Choroid plexus epithelial cell (primary cell): ENCODE measurements at regions not wholly inside any gene's neighbourhood (a gene's known extent, or its start where the extent isn't known, plus 50 kb on each side); places are given as distances from the start of the nearest gene placed in this dataset.
"Not testable (repeated sequence)": the region's sequence is repeated elsewhere in the genome, so short reads cannot be mapped to it uniquely, and the experiment has no call there.

Experiments
- DNase-seq: peaks from one replicate; pipeline ENCODE4 v3.0.0-alpha.2; 2010; ENCODE audit warnings: low read depth
- H3K4me3 ChIP-seq: 2 replicates; pipeline ENCODE4 v1.5.1; 2011; ENCODE audit warnings: low read depth, mild to moderate bottlenecking, control low read depth, low read length, moderate library complexity
- CTCF ChIP-seq: conservative IDR thresholded peaks from 2 replicates; pipeline ENCODE4 v1.5.1; 2011; ENCODE audit warnings: low read depth, mild to moderate bottlenecking, control low read depth, inconsistent platforms, low read length, moderate library complexity

DNA sequence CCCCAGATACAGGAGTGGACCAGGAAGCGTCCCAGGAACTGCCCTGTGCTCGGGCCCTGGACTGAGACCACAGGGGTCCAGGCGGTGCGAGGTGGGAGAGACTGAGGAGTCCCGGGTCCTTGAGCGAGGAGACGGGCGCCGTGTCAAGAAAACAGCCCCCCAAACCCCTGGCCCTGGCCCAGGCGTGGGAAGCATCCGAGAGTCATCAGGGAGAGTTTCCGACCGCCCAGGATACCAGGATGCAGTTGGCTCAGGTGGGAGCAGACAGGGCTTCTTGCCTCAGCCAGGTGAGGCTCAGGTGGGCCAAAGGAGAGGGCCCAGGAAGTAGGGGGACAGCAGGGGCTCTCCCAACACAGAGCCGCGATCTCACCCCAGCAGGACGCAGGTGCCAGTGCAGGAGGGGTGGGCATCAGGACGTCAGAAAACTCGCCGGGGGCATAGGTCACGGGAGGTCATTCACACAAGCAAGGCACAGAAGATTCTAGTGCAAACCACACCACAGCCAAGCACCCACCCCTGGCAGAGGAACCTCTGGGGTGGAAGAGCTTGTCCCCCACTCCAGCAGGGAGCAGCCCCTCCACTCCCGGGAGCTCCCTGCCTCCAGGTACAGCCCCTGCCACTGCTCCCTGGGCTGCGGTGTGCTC is 102.5 kb upstream of the EIF5 start:
- DNase-seq: no peak
- H3K4me3 ChIP-seq: no peak overlapping the region
- TF ChIP-seq CTCF: no peak

- DNase-seq: no peak
- H3K4me3 ChIP-seq: no peak overlapping the region
- TF ChIP-seq CTCF: no peak
Observed at GRCh38 chr14:103232031-103232808, 101.8 kb upstream of the EIF5 start.

DNA sequence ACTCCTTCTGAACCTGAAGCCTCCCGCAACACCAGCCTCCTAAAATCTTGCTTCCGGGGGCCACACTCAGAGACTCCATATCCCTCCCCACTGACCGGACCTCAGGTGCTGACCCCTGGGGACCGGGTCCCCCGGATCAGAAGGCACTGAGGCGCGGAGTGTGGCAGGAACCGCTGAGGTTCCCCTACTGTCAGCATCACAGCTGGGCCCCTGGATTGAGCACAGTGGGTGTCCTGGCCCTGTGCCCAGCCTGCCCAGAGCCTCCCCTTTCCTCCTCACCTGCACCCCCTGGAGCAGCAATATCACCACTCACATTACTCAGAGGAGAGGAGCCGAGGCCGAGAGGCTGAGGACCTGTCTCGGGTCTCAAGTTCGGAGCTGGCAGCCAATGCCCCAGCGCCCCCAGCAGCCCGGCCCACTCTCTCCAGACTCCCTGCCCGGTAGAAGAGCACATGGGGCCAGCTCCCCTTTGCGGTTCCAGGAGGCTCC is 101.2 kb upstream of the EIF5 start:
- no peak for DNase-seq
- H3K4me3 ChIP-seq: no peak overlapping the region
- no peak for TF ChIP-seq CTCF

GRCh38 chr14:103233328-103233727 is 100.7 kb upstream of the EIF5 start:
- TF ChIP-seq CTCF: no peak
- H3K4me3 ChIP-seq: no peak overlapping the region
- peak; percentile 31 for DNase-seq

DNA sequence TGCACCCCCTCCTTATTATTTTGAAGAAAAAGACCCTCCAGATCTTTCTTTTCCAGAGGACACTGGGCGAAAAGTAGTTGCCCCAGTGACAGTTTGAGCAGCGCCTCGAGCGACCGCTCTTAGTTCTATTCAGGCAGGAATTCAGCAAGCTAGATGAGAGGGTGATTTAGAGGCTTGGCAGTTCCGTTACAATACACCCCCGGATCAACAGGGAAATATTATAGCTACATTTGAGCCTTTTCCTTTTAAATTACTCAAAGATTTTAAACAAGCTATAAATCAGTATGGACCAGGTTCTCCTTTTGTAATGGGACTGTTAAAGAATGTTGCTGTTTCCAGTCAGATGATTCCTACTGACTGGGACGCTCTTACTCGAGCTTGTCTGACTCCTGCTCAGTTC is 99.2 kb upstream of the EIF5 start:
- H3K4me3 ChIP-seq, DNase-seq: not testable (repeated sequence)

DNA sequence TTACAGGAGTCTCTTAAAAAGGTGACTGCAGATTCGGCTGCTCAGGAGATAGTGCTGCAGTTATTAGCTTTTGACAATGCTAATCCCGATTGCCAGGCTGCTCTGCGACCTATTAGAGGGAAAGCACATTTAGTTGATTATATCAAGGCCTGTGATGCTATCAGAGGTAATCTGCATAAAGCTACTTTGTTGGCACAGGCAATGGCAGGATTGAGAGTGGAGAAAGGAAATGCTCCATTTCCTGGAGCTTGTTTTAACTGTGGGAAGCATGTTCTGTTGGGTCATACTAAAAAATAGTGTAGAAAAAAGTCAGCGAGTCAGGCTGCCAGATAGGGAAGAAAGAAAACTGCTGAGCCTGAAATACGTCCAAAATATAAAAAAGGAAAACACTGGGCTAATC is 98.5 kb upstream of the EIF5 start:
- peak; percentile 10 for DNase-seq
- not testable (repeated sequence) for H3K4me3 ChIP-seq

DNA sequence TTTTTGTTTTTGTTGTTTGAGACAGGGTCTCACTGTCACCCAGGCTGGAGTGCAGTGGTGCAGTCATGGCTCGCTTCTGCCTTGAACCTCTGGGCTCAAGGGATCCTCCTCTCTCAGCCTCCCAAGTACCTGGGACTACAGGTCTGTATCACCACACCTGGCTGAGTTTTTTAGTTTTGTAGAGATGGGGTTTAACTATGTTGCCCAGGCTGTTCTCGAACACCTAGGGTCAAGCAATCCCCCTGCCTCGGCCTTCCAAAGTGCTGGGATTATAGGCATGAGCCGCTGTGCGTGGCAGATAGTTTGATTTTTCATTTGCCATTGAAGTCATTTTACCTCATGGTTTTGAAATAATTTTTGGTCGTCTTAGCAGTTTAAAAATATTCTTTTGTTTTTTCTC is 94.3 kb upstream of the EIF5 start:
- no peak overlapping the region for H3K4me3 ChIP-seq
- no peak for TF ChIP-seq CTCF
- DNase-seq: no peak

- no peak for TF ChIP-seq CTCF
- no peak overlapping the region for H3K4me3 ChIP-seq
- no peak for DNase-seq
Observed at GRCh38 chr14:103241531-103241930, 92.5 kb upstream of the EIF5 start.
